ENCODE measurements at regions not wholly inside any gene's neighbourhood (a gene's known extent, or its start where the extent isn't known, plus 50 kb on each side); places are given as distances from the start of the nearest gene placed in this dataset.
"Not testable (repeated sequence)": the region's sequence is repeated elsewhere in the genome, so short reads cannot be mapped to it uniquely, and the experiment has no call there.

DNA sequence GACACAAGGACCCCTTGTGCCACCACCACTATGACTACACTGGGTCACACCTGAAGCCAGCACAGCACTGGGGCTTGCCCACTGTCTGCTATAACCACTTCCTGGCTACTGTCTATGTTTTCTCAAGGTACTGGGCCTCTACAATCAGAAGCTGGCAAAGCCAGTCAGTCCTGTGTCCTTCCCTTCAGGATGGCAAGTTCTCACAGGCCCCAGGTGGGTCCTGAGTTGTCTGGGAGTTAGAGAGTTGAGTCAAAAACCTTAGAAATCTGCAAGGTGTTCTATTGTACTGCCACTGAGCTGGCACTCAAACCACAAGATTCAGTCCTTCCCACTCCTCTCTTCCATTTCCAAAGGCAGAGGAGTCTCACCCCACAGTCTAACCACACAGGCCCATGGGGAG lies 705.5 kb downstream of the IPMK start:
- ChIA-PET POLR2A (no interaction called here), CTCF (interaction anchor here (0.6 to 1.0 kb wide), 3 partner anchors 18 to 95 kb away, joined by 3 to 6 read pairs (median 4); no protein-coding TSS in a partner anchor)
- no TSS peak for BruUV-seq (replicated peaks)
- DNase-seq (ENCODE audit: unreplicated experiment): no peak
- Mint-ChIP-seq H3K36me3 (ENCODE audit: insufficient read depth, unreplicated experiment) (no peaks in the 10 kb centered on the region), H3K4me3 (ENCODE audit: unreplicated experiment) (no peak overlapping the region), H3K4me1 (ENCODE audit: insufficient read depth, unreplicated experiment) (no peaks in the 10 kb centered on the region), H3K9me3 (ENCODE audit: unreplicated experiment) (no peaks in the 10 kb centered on the region), H3K27ac (ENCODE audit: low read depth, unreplicated experiment) (no peak overlapping the region), H3K27me3 (ENCODE audit: insufficient read depth, unreplicated experiment) (peaks cover 29% of the 10 kb centered on the region)
- no peak for TF ChIP-seq CTCF (IDR thresholded peaks at IDR 0.05; ENCODE audit: unreplicated experiment)
- intact Hi-C loops (cut with micrococcal nuclease): no loop called here

DNA sequence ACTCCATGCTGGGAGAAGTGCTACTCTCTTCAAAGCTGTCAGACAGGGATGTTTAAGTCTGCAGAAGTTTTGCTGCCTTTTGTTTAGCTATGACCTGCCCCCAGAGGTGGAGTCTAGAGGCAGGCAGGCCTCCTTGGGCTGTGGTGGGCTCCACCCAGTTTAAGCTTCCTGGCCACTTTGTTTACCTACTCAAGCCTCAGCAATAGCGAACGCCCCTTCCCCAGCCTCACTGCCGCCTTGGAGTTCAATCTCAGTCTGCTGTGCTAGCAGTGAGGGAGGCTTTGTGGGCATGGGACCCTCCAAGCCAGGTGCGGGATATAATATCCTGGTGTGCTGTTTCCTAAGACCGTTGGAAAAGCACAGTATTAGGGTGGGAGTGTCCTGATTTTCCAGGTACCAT lies 715.9 kb downstream of the IPMK start:
- DNase-seq (ENCODE audit: unreplicated experiment); BruUV-seq (replicated peaks); H3K9me3 Mint-ChIP-seq (ENCODE audit: unreplicated experiment); H3K4me3 Mint-ChIP-seq (ENCODE audit: unreplicated experiment); H3K36me3 Mint-ChIP-seq (ENCODE audit: insufficient read depth, unreplicated experiment); H3K4me1 Mint-ChIP-seq (ENCODE audit: insufficient read depth, unreplicated experiment); POLR2A ChIA-PET; CTCF ChIA-PET; intact Hi-C loops (cut with micrococcal nuclease); H3K27ac Mint-ChIP-seq (ENCODE audit: low read depth, unreplicated experiment): not testable (repeated sequence)
- peaks cover 36% of the 10 kb centered on the region for H3K27me3 Mint-ChIP-seq (ENCODE audit: insufficient read depth, unreplicated experiment)

DNA sequence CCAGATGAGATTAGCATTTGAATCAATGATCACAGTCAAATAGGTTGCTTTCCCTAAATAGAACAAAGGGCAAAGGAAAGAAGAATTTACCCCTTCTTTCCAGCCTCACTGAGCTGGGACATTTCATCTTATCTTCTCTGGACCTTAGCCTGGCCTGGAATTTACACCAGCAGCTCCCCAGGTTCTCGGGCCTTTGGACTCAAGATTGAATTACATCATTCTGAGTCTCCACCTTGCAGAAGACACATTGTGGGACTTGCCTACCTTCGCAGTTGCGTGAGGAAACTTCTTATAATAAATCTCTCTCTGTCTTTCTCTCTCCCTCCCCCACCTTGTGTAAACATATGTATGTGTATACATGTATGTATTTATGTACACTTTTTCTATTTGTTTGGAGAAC lies 732.4 kb downstream of the IPMK start:
- H3K4me3 Mint-ChIP-seq (ENCODE audit: unreplicated experiment): no peak overlapping the region
- H3K4me1 Mint-ChIP-seq (ENCODE audit: insufficient read depth, unreplicated experiment): no peaks in the 10 kb centered on the region
- H3K9me3 Mint-ChIP-seq (ENCODE audit: unreplicated experiment): no peaks in the 10 kb centered on the region
- intact Hi-C loops (cut with micrococcal nuclease): no loop called here
- DNase-seq (ENCODE audit: unreplicated experiment): no peak
- CTCF ChIA-PET: no interaction called here
- POLR2A ChIA-PET: no interaction called here
- H3K27ac Mint-ChIP-seq (ENCODE audit: low read depth, unreplicated experiment): no peak overlapping the region
- H3K27me3 Mint-ChIP-seq (ENCODE audit: insufficient read depth, unreplicated experiment): peaks cover 5% of the 10 kb centered on the region
- no TSS peak for BruUV-seq (replicated peaks)
- TF ChIP-seq CTCF (IDR thresholded peaks at IDR 0.05; ENCODE audit: unreplicated experiment): no peak
- no peaks in the 10 kb centered on the region for H3K36me3 Mint-ChIP-seq (ENCODE audit: insufficient read depth, unreplicated experiment)

- no peak for TF ChIP-seq CTCF (IDR thresholded peaks at IDR 0.05; ENCODE audit: unreplicated experiment)
- H3K27ac Mint-ChIP-seq (ENCODE audit: low read depth, unreplicated experiment): no peak overlapping the region
- no peaks in the 10 kb centered on the region for H3K9me3 Mint-ChIP-seq (ENCODE audit: unreplicated experiment)
- H3K4me3 Mint-ChIP-seq (ENCODE audit: unreplicated experiment): no peak overlapping the region
- no TSS peak for BruUV-seq (replicated peaks)
- intact Hi-C loops (cut with micrococcal nuclease): no loop called here
- no peaks in the 10 kb centered on the region for H3K4me1 Mint-ChIP-seq (ENCODE audit: insufficient read depth, unreplicated experiment)
- peaks cover 36% of the 10 kb centered on the region for H3K27me3 Mint-ChIP-seq (ENCODE audit: insufficient read depth, unreplicated experiment)
- no peak for DNase-seq (ENCODE audit: unreplicated experiment)
- CTCF ChIA-PET: interaction anchor here (0.7 kb wide), 1 partner anchor 1062 kb away, joined by 3 read pairs; no protein-coding TSS in a partner anchor
- H3K36me3 Mint-ChIP-seq (ENCODE audit: insufficient read depth, unreplicated experiment): no peaks in the 10 kb centered on the region
- POLR2A ChIA-PET: no interaction called here
Measured at GRCh38 chr10:57513637-57514036, 754.1 kb downstream of the IPMK start.

DNA sequence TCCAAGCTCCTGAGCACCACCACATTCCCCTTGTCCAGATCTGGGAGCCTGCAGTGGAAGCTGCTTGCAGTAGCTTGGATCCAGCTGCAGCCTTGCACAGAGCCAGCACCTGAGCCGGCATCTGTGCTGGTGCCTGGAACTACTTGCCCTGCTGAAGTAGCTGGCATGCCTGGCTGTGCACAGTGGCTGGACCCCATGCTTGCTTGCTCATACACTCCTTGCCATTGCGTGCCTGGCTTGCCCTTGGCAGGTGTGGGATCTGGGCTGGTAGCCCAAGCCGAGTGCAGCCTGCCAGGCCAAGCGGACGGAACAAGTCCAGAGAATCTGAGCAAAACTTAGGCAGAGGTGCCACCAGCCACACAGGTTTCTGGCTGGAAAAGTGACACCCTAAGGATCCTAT lies 759.9 kb downstream of the IPMK start:
- POLR2A ChIA-PET: no interaction called here
- no TSS peak for BruUV-seq (replicated peaks)
- Mint-ChIP-seq H3K27ac (ENCODE audit: low read depth, unreplicated experiment) (no peak overlapping the region), H3K9me3 (ENCODE audit: unreplicated experiment) (no peaks in the 10 kb centered on the region), H3K4me3 (ENCODE audit: unreplicated experiment) (no peak overlapping the region), H3K36me3 (ENCODE audit: insufficient read depth, unreplicated experiment) (no peaks in the 10 kb centered on the region), H3K27me3 (ENCODE audit: insufficient read depth, unreplicated experiment) (peaks cover 38% of the 10 kb centered on the region), H3K4me1 (ENCODE audit: insufficient read depth, unreplicated experiment) (no peaks in the 10 kb centered on the region)
- DNase-seq (ENCODE audit: unreplicated experiment): no peak
- CTCF ChIA-PET: interaction anchor here (1.3 kb wide), 1 partner anchor 149 kb away, joined by 4 read pairs; no protein-coding TSS in a partner anchor
- intact Hi-C loops (cut with micrococcal nuclease): no loop called here
- TF ChIP-seq CTCF (IDR thresholded peaks at IDR 0.05; ENCODE audit: unreplicated experiment): no peak

Measured in MCF 10A (cell line).